ENCODE measurements at regions not wholly inside any gene's neighbourhood (a gene's known extent, or its start where the extent isn't known, plus 50 kb on each side); places are given as distances from the start of the nearest gene placed in this dataset.

GRCh38 chr4:30842689-30843088 is 122.5 kb downstream of the PCDH7 start:
- TF ChIP-seq POLR2A (IDR thresholded peaks at IDR 0.05; ENCODE audit: low read length) (no peak), GATA1 (IDR thresholded peaks at IDR 0.05; ENCODE audit: low read depth, low read length) (no peak)

GRCh38 chr4:30844861-30845582 is 124.9 kb downstream of the PCDH7 start:
- DNase-seq = no peak
- TF ChIP-seq POLR2A (IDR thresholded peaks at IDR 0.05; ENCODE audit: low read length) (no peak), GATA1 (IDR thresholded peaks at IDR 0.05; ENCODE audit: low read depth, low read length) (no peak)

More at GRCh38 chr4:30842689-30843088, 122.5 kb downstream of the PCDH7 start:
- DNase-seq = no peak

GRCh38 chr4:30847167-30847566 is 127.0 kb downstream of the PCDH7 start:
- TF ChIP-seq GATA1 (IDR thresholded peaks at IDR 0.05; ENCODE audit: low read depth, low read length) (no peak), POLR2A (IDR thresholded peaks at IDR 0.05; ENCODE audit: low read length) (no peak)
- DNase-seq = no peak

- DNase-seq = no peak
- TF ChIP-seq GATA1 (IDR thresholded peaks at IDR 0.05; ENCODE audit: low read depth, low read length) (no peak), POLR2A (IDR thresholded peaks at IDR 0.05; ENCODE audit: low read length) (no peak)
These were observed 127.8 kb downstream of the PCDH7 start for GRCh38 chr4:30847958-30848357.

DNA sequence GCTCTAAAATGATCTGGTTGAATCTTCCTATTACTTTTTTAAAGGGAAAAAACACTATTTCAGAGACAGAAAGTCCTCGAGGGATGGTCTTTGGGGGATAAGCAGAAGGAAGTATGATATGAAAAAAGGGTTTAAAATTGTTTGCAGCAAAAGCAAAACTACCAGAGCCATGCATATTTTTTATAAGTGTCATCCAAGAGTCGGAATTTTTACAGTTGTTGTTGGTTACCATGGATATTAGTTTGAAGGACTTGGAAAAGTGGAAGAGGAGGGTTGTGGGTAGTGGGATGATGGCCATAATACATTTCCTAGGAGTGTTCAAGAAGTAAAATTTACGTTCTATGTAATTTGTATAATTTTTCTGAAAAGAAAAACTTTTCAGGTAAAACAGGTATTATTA is 134.4 kb downstream of the PCDH7 start:
- DNase-seq = no peak
- TF ChIP-seq GATA1 (IDR thresholded peaks at IDR 0.05; ENCODE audit: low read depth, low read length) (no peak), POLR2A (IDR thresholded peaks at IDR 0.05; ENCODE audit: low read length) (no peak)

DNA sequence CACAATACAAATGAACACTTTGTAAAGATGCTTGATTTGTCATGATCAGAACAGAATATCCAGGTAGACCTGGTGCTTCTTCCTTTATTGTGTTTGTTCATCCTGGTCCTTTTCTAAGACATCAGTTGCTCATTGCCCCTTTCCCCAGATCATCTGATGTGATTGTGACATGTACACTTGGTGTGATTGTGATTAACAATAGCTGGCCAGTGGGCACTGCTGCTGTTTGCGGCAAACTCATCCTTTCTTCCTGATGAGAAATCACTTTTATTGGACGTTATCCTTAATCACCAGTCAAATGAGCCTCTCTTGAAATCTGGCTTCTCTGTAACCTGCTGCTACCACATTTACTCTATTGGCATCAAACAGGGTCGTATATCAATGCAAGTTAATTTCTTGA is 135.1 kb downstream of the PCDH7 start:
- TF ChIP-seq GATA1 (IDR thresholded peaks at IDR 0.05; ENCODE audit: low read depth, low read length) (no peak), POLR2A (IDR thresholded peaks at IDR 0.05; ENCODE audit: low read length) (no peak)
- DNase-seq = no peak

GRCh38 chr4:30856795-30857564 is 136.8 kb downstream of the PCDH7 start:
- no peak for TF ChIP-seq GATA1 (IDR thresholded peaks at IDR 0.05; ENCODE audit: low read depth, low read length)
- no peak for TF ChIP-seq POLR2A (IDR thresholded peaks at IDR 0.05; ENCODE audit: low read length)
- DNase-seq = no peak

DNA sequence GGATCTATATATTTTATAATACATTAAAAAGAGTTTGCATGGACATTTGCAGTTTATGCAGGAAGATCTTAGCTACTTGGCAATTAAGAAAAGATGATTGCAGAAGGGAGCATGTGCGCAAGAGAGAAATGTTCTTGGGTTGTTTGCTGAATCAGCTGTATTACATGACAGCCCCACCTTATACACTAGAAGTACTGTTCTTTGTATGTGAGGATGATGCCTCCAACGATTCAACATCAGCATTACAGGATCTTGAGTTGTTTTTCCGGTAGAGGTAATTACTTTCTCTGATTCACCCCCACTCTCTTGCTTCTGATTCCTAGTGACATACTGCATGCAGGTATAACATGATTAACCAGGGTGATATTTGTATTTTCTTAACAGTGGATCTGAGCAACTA is 140.8 kb downstream of the PCDH7 start:
- TF ChIP-seq POLR2A (IDR thresholded peaks at IDR 0.05; ENCODE audit: low read length) (no peak), GATA1 (IDR thresholded peaks at IDR 0.05; ENCODE audit: low read depth, low read length) (no peak)

GRCh38 chr4:30862196-30862595 is 142.0 kb downstream of the PCDH7 start:
- DNase-seq = no peak
- no peak for TF ChIP-seq POLR2A (IDR thresholded peaks at IDR 0.05; ENCODE audit: low read length)
- no peak for TF ChIP-seq GATA1 (IDR thresholded peaks at IDR 0.05; ENCODE audit: low read depth, low read length)

More for the DNA sequence above, 140.8 kb downstream of the PCDH7 start:
- no peak for DNase-seq

DNA sequence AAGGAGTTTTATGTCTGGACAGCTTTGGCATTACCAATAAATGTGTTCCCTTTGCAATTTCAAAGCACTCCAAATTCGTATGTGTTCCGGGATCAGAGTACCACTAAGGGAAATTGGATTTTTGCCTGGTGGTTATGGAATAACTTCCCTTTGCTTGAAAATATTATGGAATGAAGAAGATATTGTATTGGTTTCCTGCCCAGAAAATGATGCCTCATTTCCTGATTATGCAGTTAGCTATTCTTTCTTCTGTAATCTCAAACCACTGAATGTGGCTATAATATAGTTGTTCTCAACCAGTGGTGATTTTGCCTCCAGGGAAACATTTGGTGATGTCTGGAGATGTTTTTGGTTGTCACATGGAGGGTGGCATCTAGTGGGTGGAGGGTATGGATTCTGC is 142.9 kb downstream of the PCDH7 start:
- TF ChIP-seq GATA1 (IDR thresholded peaks at IDR 0.05; ENCODE audit: low read depth, low read length) = no peak
- no peak for DNase-seq

- TF ChIP-seq POLR2A (IDR thresholded peaks at IDR 0.05; ENCODE audit: low read length) (no peak), GATA1 (IDR thresholded peaks at IDR 0.05; ENCODE audit: low read depth, low read length) (no peak)
- no peak for DNase-seq
These were observed 145.5 kb downstream of the PCDH7 start for GRCh38 chr4:30865691-30866090.

GRCh38 chr4:30866346-30866745 is 146.2 kb downstream of the PCDH7 start:
- no peak for DNase-seq
- TF ChIP-seq GATA1 (IDR thresholded peaks at IDR 0.05; ENCODE audit: low read depth, low read length) (no peak), POLR2A (IDR thresholded peaks at IDR 0.05; ENCODE audit: low read length) (no peak)

GRCh38 chr4:30866907-30867306 is 146.7 kb downstream of the PCDH7 start:
- TF ChIP-seq POLR2A (IDR thresholded peaks at IDR 0.05; ENCODE audit: low read length) (no peak), GATA1 (IDR thresholded peaks at IDR 0.05; ENCODE audit: low read depth, low read length) (no peak)
- DNase-seq = no peak

- no peak for TF ChIP-seq POLR2A (IDR thresholded peaks at IDR 0.05; ENCODE audit: low read length)
- no peak for TF ChIP-seq GATA1 (IDR thresholded peaks at IDR 0.05; ENCODE audit: low read depth, low read length)
- no peak for DNase-seq
These were observed 147.3 kb downstream of the PCDH7 start for GRCh38 chr4:30867427-30867826.
